ENCODE measurements at regions not wholly inside any gene's neighbourhood (a gene's known extent, or its start where the extent isn't known, plus 50 kb on each side); places are given as distances from the start of the nearest gene placed in this dataset.

DNA sequence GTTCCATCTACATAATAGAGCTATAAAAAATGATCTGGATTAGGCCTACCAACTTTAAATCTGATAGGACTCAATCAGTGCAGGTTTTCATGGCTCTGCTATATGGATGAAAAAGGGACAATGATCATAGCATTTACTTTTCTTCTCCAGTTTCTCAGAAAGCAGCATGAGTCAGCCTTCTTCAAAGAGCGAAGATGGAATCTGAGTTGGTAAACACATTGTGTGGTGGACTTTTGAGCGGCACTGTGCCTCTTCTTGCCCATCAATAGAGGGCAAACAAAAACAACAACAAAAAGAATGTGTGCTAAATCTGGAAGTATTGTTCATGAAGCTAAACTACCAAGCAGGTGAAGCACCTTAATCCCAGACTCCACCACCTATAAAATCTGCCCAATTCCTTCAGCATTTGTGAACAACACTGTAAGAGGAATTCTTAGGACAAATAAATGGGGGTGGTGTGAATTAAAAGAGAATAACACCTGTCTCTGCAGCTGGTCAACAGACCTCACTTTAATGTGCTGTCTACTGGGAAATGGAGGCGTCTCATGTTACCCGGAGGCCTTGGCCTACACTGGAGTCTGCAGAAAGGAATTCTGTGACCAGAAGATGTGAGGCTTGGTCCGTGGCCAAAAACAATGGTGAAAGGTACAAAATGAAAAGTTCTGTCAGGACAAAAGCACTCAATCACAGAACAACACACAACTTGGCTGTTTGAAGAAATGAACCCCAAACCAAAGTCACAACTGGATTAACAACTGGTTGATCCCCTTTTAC, 609.0 kb downstream of the IRS1 start (continued):
- TF ChIP-seq, protein P1, sequence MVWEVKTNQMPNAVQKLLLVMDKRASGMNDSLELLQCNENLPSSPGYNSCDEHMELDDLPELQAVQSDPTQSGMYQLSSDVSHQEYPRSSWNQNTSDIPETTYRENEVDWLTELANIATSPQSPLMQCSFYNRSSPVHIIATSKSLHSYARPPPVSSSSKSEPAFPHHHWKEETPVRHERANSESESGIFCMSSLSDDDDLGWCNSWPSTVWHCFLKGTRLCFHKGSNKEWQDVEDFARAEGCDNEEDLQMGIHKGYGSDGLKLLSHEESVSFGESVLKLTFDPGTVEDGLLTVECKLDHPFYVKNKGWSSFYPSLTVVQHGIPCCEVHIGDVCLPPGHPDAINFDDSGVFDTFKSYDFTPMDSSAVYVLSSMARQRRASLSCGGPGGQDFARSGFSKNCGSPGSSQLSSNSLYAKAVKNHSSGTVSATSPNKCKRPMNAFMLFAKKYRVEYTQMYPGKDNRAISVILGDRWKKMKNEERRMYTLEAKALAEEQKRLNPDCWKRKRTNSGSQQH (CRISPR knock-in tag; IDR thresholded peaks at IDR 0.05; ENCODE audit: low read depth): peak; percentile 66; the same call in 1 of the 2 replicates
- TF ChIP-seq ISX (CRISPR knock-in tag; conservative IDR thresholded peaks at IDR 0.05) (no peak), ZNF20 (CRISPR knock-in tag; IDR thresholded peaks at IDR 0.05) (no peak), MIXL1 (CRISPR knock-in tag; IDR thresholded peaks at IDR 0.05) (no peak), PHF5A (CRISPR knock-in tag; IDR thresholded peaks at IDR 0.05; ENCODE audit: low read depth, unreplicated experiment) (no peak), KAT8 (CRISPR knock-in tag; IDR thresholded peaks at IDR 0.05) (peak; percentile 49; the same call in 1 of the 2 replicates), NFIB (CRISPR knock-in tag; IDR thresholded peaks at IDR 0.05; ENCODE audit: borderline replicate concordance) (no peak), GZF1 (CRISPR knock-in tag; IDR thresholded peaks at IDR 0.05) (no peak), HNRNPL (IDR thresholded peaks at IDR 0.05; ENCODE audit: low read depth, low read length) (no peak), ZFP82 (CRISPR knock-in tag; IDR thresholded peaks at IDR 0.05; ENCODE audit: borderline replicate concordance) (peak; percentile 77; the same call in 1 of the 2 replicates), ZNF556 (CRISPR knock-in tag; IDR thresholded peaks at IDR 0.05; ENCODE audit: borderline replicate concordance) (no peak), AHR (CRISPR knock-in tag; IDR thresholded peaks at IDR 0.05) (no peak), STAG1 (CRISPR knock-in tag; IDR thresholded peaks at IDR 0.05) (no peak), MBD4 (IDR thresholded peaks at IDR 0.05; ENCODE audit: borderline replicate concordance, low read length) (no peak), ZNF605 (CRISPR knock-in tag; IDR thresholded peaks at IDR 0.05) (0 out of 2 replicates have a peak, but pooled peaks have one; percentile 8), IRF2 (CRISPR knock-in tag; IDR thresholded peaks at IDR 0.05) (0 out of 2 replicates have a peak, but pooled peaks have one; percentile 25), ZFP36 (IDR thresholded peaks at IDR 0.05; ENCODE audit: borderline replicate concordance, low read depth, low read length, partially characterized antibody) (no peak), DNMT1 (CRISPR knock-in tag; IDR thresholded peaks at IDR 0.05) (no peak)
- TF ChIP-seq, protein P2, sequence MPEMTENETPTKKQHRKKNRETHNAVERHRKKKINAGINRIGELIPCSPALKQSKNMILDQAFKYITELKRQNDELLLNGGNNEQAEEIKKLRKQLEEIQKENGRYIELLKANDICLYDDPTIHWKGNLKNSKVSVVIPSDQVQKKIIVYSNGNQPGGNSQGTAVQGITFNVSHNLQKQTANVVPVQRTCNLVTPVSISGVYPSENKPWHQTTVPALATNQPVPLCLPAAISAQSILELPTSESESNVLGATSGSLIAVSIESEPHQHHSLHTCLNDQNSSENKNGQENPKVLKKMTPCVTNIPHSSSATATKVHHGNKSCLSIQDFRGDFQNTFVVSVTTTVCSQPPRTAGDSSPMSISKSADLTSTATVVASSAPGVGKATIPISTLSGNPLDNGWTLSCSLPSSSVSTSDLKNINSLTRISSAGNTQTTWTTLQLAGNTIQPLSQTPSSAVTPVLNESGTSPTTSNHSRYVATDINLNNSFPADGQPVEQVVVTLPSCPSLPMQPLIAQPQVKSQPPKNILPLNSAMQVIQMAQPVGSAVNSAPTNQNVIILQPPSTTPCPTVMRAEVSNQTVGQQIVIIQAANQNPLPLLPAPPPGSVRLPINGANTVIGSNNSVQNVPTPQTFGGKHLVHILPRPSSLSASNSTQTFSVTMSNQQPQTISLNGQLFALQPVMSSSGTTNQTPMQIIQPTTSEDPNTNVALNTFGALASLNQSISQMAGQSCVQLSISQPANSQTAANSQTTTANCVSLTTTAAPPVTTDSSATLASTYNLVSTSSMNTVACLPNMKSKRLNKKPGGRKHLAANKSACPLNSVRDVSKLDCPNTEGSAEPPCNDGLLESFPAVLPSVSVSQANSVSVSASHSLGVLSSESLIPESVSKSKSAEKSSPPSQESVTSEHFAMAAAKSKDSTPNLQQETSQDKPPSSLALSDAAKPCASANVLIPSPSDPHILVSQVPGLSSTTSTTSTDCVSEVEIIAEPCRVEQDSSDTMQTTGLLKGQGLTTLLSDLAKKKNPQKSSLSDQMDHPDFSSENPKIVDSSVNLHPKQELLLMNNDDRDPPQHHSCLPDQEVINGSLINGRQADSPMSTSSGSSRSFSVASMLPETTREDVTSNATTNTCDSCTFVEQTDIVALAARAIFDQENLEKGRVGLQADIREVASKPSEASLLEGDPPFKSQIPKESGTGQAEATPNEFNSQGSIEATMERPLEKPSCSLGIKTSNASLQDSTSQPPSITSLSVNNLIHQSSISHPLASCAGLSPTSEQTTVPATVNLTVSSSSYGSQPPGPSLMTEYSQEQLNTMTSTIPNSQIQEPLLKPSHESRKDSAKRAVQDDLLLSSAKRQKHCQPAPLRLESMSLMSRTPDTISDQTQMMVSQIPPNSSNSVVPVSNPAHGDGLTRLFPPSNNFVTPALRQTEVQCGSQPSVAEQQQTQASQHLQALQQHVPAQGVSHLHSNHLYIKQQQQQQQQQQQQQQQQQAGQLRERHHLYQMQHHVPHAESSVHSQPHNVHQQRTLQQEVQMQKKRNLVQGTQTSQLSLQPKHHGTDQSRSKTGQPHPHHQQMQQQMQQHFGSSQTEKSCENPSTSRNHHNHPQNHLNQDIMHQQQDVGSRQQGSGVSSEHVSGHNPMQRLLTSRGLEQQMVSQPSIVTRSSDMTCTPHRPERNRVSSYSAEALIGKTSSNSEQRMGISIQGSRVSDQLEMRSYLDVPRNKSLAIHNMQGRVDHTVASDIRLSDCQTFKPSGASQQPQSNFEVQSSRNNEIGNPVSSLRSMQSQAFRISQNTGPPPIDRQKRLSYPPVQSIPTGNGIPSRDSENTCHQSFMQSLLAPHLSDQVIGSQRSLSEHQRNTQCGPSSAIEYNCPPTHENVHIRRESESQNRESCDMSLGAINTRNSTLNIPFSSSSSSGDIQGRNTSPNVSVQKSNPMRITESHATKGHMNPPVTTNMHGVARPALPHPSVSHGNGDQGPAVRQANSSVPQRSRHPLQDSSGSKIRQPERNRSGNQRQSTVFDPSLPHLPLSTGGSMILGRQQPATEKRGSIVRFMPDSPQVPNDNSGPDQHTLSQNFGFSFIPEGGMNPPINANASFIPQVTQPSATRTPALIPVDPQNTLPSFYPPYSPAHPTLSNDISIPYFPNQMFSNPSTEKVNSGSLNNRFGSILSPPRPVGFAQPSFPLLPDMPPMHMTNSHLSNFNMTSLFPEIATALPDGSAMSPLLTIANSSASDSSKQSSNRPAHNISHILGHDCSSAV (CRISPR knock-in tag; IDR thresholded peaks at IDR 0.05; ENCODE audit: borderline replicate concordance): no peak
- TF ChIP-seq, protein P3, sequence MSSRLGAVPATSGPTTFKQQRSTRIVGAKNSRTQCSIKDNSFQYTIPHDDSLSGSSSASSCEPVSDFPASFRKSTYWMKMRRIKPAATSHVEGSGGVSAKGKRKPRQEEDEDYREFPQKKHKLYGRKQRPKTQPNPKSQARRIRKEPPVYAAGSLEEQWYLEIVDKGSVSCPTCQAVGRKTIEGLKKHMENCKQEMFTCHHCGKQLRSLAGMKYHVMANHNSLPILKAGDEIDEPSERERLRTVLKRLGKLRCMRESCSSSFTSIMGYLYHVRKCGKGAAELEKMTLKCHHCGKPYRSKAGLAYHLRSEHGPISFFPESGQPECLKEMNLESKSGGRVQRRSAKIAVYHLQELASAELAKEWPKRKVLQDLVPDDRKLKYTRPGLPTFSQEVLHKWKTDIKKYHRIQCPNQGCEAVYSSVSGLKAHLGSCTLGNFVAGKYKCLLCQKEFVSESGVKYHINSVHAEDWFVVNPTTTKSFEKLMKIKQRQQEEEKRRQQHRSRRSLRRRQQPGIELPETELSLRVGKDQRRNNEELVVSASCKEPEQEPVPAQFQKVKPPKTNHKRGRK (CRISPR knock-in tag; IDR thresholded peaks at IDR 0.05): no peak
